ENCODE measurements at regions not wholly inside any gene's neighbourhood (a gene's known extent, or its start where the extent isn't known, plus 50 kb on each side); places are given as distances from the start of the nearest gene placed in this dataset.

- Histone ChIP-seq H3K27ac (ENCODE audit: control insufficient read depth, insufficient read depth, low read length) (no peak overlapping the region), H2AFZ (ENCODE audit: control insufficient read depth, low read length) (no peak overlapping the region), H3K27me3 (ENCODE audit: control insufficient read depth, extremely low read depth, insufficient read depth, low read length) (no peaks in the 10 kb centered on the region), H3K79me2 (ENCODE audit: control insufficient read depth, insufficient read depth, low read length) (no peaks in the 10 kb centered on the region), H3K4me2 (ENCODE audit: control insufficient read depth, extremely low read depth, insufficient read depth, low read depth, low read length) (no peak overlapping the region), H3K9me1 (ENCODE audit: control insufficient read depth, extremely low read depth, insufficient read depth, low read length) (no peaks in the 10 kb centered on the region), H3K36me3 (ENCODE audit: control insufficient read depth in 2 of 2, extremely low read depth in 1 of 2, insufficient read depth in 2 of 2, low read length in 2 of 2) (no peaks in the 10 kb centered on the region), H3K4me1 (ENCODE audit: control insufficient read depth, extremely low read depth, insufficient read depth, low read length) (no peaks in the 10 kb centered on the region), H3K9me3 (ENCODE audit: control insufficient read depth, low read depth, low read length) (no peaks in the 10 kb centered on the region), H3K4me3 (ENCODE audit: control insufficient read depth in 2 of 3, extremely low read depth in 1 of 3, insufficient read depth in 2 of 3, low read depth in 1 of 3, low read length in 3 of 3) (no peak overlapping the region), H3K9ac (ENCODE audit: control insufficient read depth, extremely low read depth, insufficient read depth, low read length) (no peak overlapping the region), H4K20me1 (ENCODE audit: control insufficient read depth, extremely low read depth, insufficient read depth, low read length) (no peaks in the 10 kb centered on the region)
- FAIRE-seq (no peak), DNase-seq (ENCODE audit: low read depth, low spot score) (no peak)
- TF ChIP-seq EZH2 (IDR thresholded peaks at IDR 0.05; ENCODE audit: low read length): no peak
- no peak for TF ChIP-seq CTCF (optimal IDR thresholded peaks at IDR 0.05 in 1 of 3, IDR thresholded peaks at IDR 0.05 in 1 of 3, conservative IDR thresholded peaks at IDR 0.05 in 1 of 3; ENCODE audit: extremely low read depth in 1 of 3, insufficient read depth in 2 of 3, low read length in 3 of 3)
- dilution Hi-C loops (cut with MboI; ENCODE audit: extremely low pct_ligation_motif_present, low sequenced_read_pairs): no loop called here
Measured at GRCh38 chr7:127485482-127485881, 93.0 kb upstream of the ZNF800 start.

GRCh38 chr7:127484954-127485353 lies 92.4 kb upstream of the ZNF800 start:
- Histone ChIP-seq H3K27me3 (ENCODE audit: control insufficient read depth, extremely low read depth, insufficient read depth, low read length) (no peaks in the 10 kb centered on the region), H2AFZ (ENCODE audit: control insufficient read depth, low read length) (no peak overlapping the region), H3K27ac (ENCODE audit: control insufficient read depth, insufficient read depth, low read length) (no peak overlapping the region), H3K4me2 (ENCODE audit: control insufficient read depth, extremely low read depth, insufficient read depth, low read depth, low read length) (no peak overlapping the region), H3K9me3 (ENCODE audit: control insufficient read depth, low read depth, low read length) (no peaks in the 10 kb centered on the region), H3K9me1 (ENCODE audit: control insufficient read depth, extremely low read depth, insufficient read depth, low read length) (no peaks in the 10 kb centered on the region), H3K9ac (ENCODE audit: control insufficient read depth, extremely low read depth, insufficient read depth, low read length) (no peak overlapping the region), H4K20me1 (ENCODE audit: control insufficient read depth, extremely low read depth, insufficient read depth, low read length) (no peaks in the 10 kb centered on the region), H3K4me3 (ENCODE audit: control insufficient read depth in 2 of 3, extremely low read depth in 1 of 3, insufficient read depth in 2 of 3, low read depth in 1 of 3, low read length in 3 of 3) (no peak overlapping the region), H3K4me1 (ENCODE audit: control insufficient read depth, extremely low read depth, insufficient read depth, low read length) (no peaks in the 10 kb centered on the region), H3K79me2 (ENCODE audit: control insufficient read depth, insufficient read depth, low read length) (no peaks in the 10 kb centered on the region), H3K36me3 (ENCODE audit: control insufficient read depth in 2 of 2, extremely low read depth in 1 of 2, insufficient read depth in 2 of 2, low read length in 2 of 2) (no peaks in the 10 kb centered on the region)
- DNase-seq (ENCODE audit: low read depth, low spot score): no peak
- FAIRE-seq: no peak
- dilution Hi-C loops (cut with MboI; ENCODE audit: extremely low pct_ligation_motif_present, low sequenced_read_pairs): no loop called here
- TF ChIP-seq CTCF (optimal IDR thresholded peaks at IDR 0.05 in 1 of 3, IDR thresholded peaks at IDR 0.05 in 1 of 3, conservative IDR thresholded peaks at IDR 0.05 in 1 of 3; ENCODE audit: extremely low read depth in 1 of 3, insufficient read depth in 2 of 3, low read length in 3 of 3) (no peak), EZH2 (IDR thresholded peaks at IDR 0.05; ENCODE audit: low read length) (no peak)
